KMS-11 (cell line): ENCODE measurements at regions not wholly inside any gene's neighbourhood (a gene's known extent, or its start where the extent isn't known, plus 50 kb on each side); places are given as distances from the start of the nearest gene placed in this dataset.

ENCODE experiments used
- H2AFZ ChIP-seq: fragments of 200-600 bp; sonication (generic); 2 replicates; pipeline ENCODE4 v1.6.1; 2016; ENCODE audit warnings: antibody characterized with exemption, mixed run types, low read depth
- H3K27ac ChIP-seq: fragments of 200-600 bp; sonication (generic); 2 replicates; pipeline ENCODE4 v1.6.1; 2016; ENCODE audit warnings: mild to moderate bottlenecking, mixed run types
- H3K27me3 ChIP-seq: fragments of 200-600 bp; sonication (generic); 2 replicates; pipeline ENCODE4 v1.6.1; 2017; ENCODE audit warnings: mild to moderate bottlenecking, low read depth, mixed run types, moderate library complexity; ENCODE audit not compliant: insufficient read depth
- H3K36me3 ChIP-seq: fragments of 200-600 bp; sonication (generic); 2 replicates; pipeline ENCODE4 v1.6.1; 2017; ENCODE audit warnings: mild to moderate bottlenecking, mixed run types; ENCODE audit not compliant: insufficient read depth
- H3K4me1 ChIP-seq: fragments of 200-600 bp; sonication (generic); 2 replicates; pipeline ENCODE4 v1.6.1; 2016; ENCODE audit warnings: mild to moderate bottlenecking, low read depth, mixed run types; ENCODE audit not compliant: poor library complexity, severe bottlenecking
- H3K4me2 ChIP-seq: fragments of 200-600 bp; sonication (generic); 2 replicates; pipeline ENCODE4 v1.7.0; 2016; ENCODE audit warnings: mild to moderate bottlenecking, mixed run types
- H3K4me3 ChIP-seq: fragments of 200-600 bp; sonication (generic); IDR thresholded peaks from 2 replicates; pipeline ENCODE4 v1.6.1; 2017; ENCODE audit warnings: low read depth, low read length, mixed read lengths; ENCODE audit not compliant: insufficient read depth
- H3K79me2 ChIP-seq: fragments of 200-600 bp; sonication (generic); 2 replicates; pipeline ENCODE4 v1.6.1; 2016; ENCODE audit warnings: low read depth, mixed run types; ENCODE audit not compliant: insufficient read depth
- H3K9ac ChIP-seq: fragments of 200-600 bp; sonication (generic); 2 replicates; pipeline ENCODE4 v1.6.1; 2016; ENCODE audit warnings: mild to moderate bottlenecking, mixed run types
- H4K20me1 ChIP-seq: fragments of 200-600 bp; sonication (generic); 2 replicates; pipeline ENCODE4 v1.6.1; 2016; ENCODE audit warnings: mild to moderate bottlenecking, mixed run types; ENCODE audit not compliant: insufficient read depth
- CTCF ChIP-seq: fragments of 200-600 bp; sonication (generic); conservative IDR thresholded peaks from 2 replicates; pipeline ENCODE4 v1.6.1; 2017; ENCODE audit warnings: low read depth, mild to moderate bottlenecking, antibody characterized with exemption, low read length, moderate library complexity, mixed read lengths

GRCh38 chr2:4122726-4123125 lies 419.4 kb downstream of the DCDC2C start:
- no peaks in the 10 kb centered on the region for H3K4me1 ChIP-seq
- no peak overlapping the region for H2AFZ ChIP-seq
- H3K9ac ChIP-seq: no peak overlapping the region
- H3K4me2 ChIP-seq: no peak overlapping the region
- H4K20me1 ChIP-seq: no peaks in the 10 kb centered on the region
- H3K27me3 ChIP-seq: no peaks in the 10 kb centered on the region
- no peak overlapping the region for H3K27ac ChIP-seq
- H3K4me3 ChIP-seq: no peak overlapping the region
- H3K36me3 ChIP-seq: no peaks in the 10 kb centered on the region
- no peaks in the 10 kb centered on the region for H3K79me2 ChIP-seq
- no peak for TF ChIP-seq CTCF

GRCh38 chr2:4130651-4131050 lies 427.3 kb downstream of the DCDC2C start:
- Histone ChIP-seq H3K36me3 (no peaks in the 10 kb centered on the region), H3K27me3 (no peaks in the 10 kb centered on the region), H3K79me2 (no peaks in the 10 kb centered on the region), H3K27ac (no peak overlapping the region), H3K9ac (no peak overlapping the region), H4K20me1 (no peaks in the 10 kb centered on the region), H2AFZ (no peak overlapping the region), H3K4me1 (no peaks in the 10 kb centered on the region), H3K4me3 (no peak overlapping the region), H3K4me2 (no peak overlapping the region)
- TF ChIP-seq CTCF: no peak

- Histone ChIP-seq H3K27me3 (no peaks in the 10 kb centered on the region), H3K36me3 (no peaks in the 10 kb centered on the region), H3K4me3 (no peak overlapping the region), H3K4me1 (no peaks in the 10 kb centered on the region), H3K4me2 (no peak overlapping the region), H3K79me2 (no peaks in the 10 kb centered on the region), H3K27ac (no peak overlapping the region), H2AFZ (no peak overlapping the region), H3K9ac (no peak overlapping the region), H4K20me1 (no peaks in the 10 kb centered on the region)
- TF ChIP-seq CTCF: no peak
Observed at GRCh38 chr2:4134551-4135550, 431.5 kb downstream of the DCDC2C start.

- no peak overlapping the region for H3K27ac ChIP-seq
- no peaks in the 10 kb centered on the region for H4K20me1 ChIP-seq
- H3K4me1 ChIP-seq: no peaks in the 10 kb centered on the region
- no peak overlapping the region for H3K9ac ChIP-seq
- no peak for TF ChIP-seq CTCF
- no peaks in the 10 kb centered on the region for H3K36me3 ChIP-seq
- H3K4me3 ChIP-seq: no peak overlapping the region
- H3K4me2 ChIP-seq: no peak overlapping the region
- no peaks in the 10 kb centered on the region for H3K27me3 ChIP-seq
- no peaks in the 10 kb centered on the region for H3K79me2 ChIP-seq
- no peak overlapping the region for H2AFZ ChIP-seq
Observed at GRCh38 chr2:4135765-4136164, 432.4 kb downstream of the DCDC2C start.
